ENCODE measurements at regions not wholly inside any gene's neighbourhood (a gene's known extent, or its start where the extent isn't known, plus 50 kb on each side); places are given as distances from the start of the nearest gene placed in this dataset.
"Not testable (repeated sequence)": the region's sequence is repeated elsewhere in the genome, so short reads cannot be mapped to it uniquely, and the experiment has no call there.

DNA sequence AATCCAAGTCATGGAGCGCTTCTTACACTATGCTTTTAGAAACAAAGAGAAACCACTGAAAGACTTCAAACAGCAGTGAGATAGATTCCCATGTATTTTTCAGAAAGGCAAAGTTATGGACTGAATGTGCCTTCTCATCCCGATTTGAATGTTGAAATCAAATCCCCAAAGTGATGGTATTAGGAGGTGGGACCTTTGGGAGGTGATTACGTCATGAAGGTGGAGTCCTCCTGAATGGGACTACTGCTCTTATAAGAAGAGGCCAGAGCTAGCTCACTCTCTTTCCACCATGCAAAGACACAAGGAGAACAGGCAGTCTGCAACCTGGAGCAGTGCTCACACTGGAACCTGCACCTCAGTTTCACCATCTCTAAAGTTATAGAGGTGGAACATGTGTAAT lies 1279.8 kb downstream of the GATA3 start:
- no peak for DNase-seq (ENCODE audit: low spot score, unreplicated experiment)
- H3K4me3 Mint-ChIP-seq (ENCODE audit: low read depth), result no peak overlapping the region
- H3K27me3 Mint-ChIP-seq, result peaks cover 25% of the 10 kb centered on the region
- H3K36me3 Mint-ChIP-seq (ENCODE audit: insufficient read depth), result no peaks in the 10 kb centered on the region
- H3K4me1 Mint-ChIP-seq (ENCODE audit: low read depth), result no peaks in the 10 kb centered on the region
- no peak overlapping the region for H3K27ac Mint-ChIP-seq
- TF ChIP-seq, protein P1, sequence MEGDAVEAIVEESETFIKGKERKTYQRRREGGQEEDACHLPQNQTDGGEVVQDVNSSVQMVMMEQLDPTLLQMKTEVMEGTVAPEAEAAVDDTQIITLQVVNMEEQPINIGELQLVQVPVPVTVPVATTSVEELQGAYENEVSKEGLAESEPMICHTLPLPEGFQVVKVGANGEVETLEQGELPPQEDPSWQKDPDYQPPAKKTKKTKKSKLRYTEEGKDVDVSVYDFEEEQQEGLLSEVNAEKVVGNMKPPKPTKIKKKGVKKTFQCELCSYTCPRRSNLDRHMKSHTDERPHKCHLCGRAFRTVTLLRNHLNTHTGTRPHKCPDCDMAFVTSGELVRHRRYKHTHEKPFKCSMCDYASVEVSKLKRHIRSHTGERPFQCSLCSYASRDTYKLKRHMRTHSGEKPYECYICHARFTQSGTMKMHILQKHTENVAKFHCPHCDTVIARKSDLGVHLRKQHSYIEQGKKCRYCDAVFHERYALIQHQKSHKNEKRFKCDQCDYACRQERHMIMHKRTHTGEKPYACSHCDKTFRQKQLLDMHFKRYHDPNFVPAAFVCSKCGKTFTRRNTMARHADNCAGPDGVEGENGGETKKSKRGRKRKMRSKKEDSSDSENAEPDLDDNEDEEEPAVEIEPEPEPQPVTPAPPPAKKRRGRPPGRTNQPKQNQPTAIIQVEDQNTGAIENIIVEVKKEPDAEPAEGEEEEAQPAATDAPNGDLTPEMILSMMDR (IDR thresholded peaks at IDR 0.05; ENCODE audit: unreplicated experiment), result no peak
- no peaks in the 10 kb centered on the region for H3K9me3 Mint-ChIP-seq (ENCODE audit: low read depth)

DNA sequence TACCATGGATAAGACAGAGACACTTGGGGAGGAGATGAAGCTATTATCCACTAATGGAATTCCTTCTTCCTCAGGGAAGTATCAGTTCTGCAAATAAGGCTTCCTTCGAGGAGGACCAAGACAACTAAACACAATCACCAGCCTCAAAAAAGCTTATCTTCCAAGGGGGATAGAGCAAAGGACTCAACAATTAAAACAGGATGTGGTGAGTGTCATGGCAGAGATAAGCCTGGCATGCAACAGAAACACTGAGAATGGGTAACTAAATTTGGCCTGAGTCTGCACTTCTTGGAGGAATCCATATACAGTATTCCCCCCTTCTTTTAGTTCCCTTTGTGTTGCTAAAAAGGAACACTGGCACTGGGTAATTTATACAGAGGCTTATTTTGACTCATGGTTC lies 1285.2 kb downstream of the GATA3 start:
- no peaks in the 10 kb centered on the region for H3K36me3 Mint-ChIP-seq (ENCODE audit: insufficient read depth)
- H3K9me3 Mint-ChIP-seq (ENCODE audit: low read depth), result no peaks in the 10 kb centered on the region
- TF ChIP-seq, protein P1 (IDR thresholded peaks at IDR 0.05; ENCODE audit: unreplicated experiment), result no peak
- peaks cover 14% of the 10 kb centered on the region for H3K27me3 Mint-ChIP-seq
- no peak overlapping the region for H3K4me3 Mint-ChIP-seq (ENCODE audit: low read depth)
- peaks cover 3% of the 10 kb centered on the region for H3K4me1 Mint-ChIP-seq (ENCODE audit: low read depth)
- H3K27ac Mint-ChIP-seq, result no peak overlapping the region
- no peak for DNase-seq (ENCODE audit: low spot score, unreplicated experiment)

DNA sequence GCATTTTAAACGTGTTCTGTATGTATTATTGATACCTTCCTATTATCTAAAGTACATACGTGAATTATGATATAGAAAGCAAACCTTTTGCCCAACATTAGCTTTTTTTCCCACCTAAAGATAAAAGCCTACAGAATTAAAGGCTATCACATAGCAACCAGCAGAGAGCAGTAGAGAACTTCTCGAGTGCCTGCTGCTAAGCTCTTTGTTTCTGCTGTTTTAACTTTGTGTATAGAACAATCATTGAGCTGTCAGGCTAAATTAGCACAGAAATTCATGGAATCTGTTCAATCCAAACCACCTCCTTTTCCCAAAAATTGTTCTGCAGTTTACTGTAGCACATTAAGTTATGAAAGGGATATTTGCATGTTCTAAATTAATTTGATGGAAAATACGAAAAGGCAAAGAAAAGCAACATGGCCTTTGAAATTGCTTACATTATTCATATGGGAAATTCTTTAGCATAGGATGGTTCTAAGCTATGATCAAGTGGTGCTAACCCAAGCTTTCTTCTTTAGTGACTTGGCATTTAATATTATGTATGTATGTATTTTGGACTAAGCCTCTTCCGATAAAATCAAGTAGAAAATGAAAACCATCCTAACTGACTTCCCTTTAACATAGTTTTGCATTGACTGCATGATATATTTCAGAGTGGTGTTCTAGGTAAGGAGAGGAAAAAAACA lies 1288.5 kb downstream of the GATA3 start:
- peaks cover 3% of the 10 kb centered on the region for H3K4me1 Mint-ChIP-seq (ENCODE audit: low read depth)
- no peaks in the 10 kb centered on the region for H3K36me3 Mint-ChIP-seq (ENCODE audit: insufficient read depth)
- H3K9me3 Mint-ChIP-seq (ENCODE audit: low read depth), result peaks cover 21% of the 10 kb centered on the region
- no peak overlapping the region for H3K4me3 Mint-ChIP-seq (ENCODE audit: low read depth)
- no peak overlapping the region for H3K27ac Mint-ChIP-seq
- no peak for DNase-seq (ENCODE audit: low spot score, unreplicated experiment)
- TF ChIP-seq, protein P1 (IDR thresholded peaks at IDR 0.05; ENCODE audit: unreplicated experiment), result peak; percentile 90
- peaks cover 14% of the 10 kb centered on the region for H3K27me3 Mint-ChIP-seq

DNA sequence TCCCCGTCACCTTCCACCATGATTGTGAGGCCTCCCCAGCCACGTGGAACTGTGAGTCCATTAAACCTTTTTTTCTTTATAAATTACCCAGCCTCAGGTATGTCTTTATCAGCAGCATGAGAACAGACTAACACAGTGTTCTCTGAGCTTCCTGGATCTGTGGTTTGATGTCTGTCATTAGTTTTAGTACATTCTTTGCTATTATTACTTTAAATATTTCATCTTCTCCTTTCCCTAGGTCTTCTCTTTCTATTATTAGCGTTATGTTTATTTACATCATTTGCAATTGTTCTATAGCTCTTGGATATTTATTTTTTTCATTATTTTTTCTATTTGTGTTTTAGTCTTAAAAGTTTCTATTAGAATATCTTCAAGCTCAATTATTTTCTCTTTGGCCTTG lies 1293.4 kb downstream of the GATA3 start:
- not testable (repeated sequence) for DNase-seq (ENCODE audit: low spot score, unreplicated experiment); H3K27ac Mint-ChIP-seq; H3K36me3 Mint-ChIP-seq (ENCODE audit: insufficient read depth); H3K27me3 Mint-ChIP-seq; H3K4me1 Mint-ChIP-seq (ENCODE audit: low read depth); H3K4me3 Mint-ChIP-seq (ENCODE audit: low read depth)
- peaks cover 21% of the 10 kb centered on the region for H3K9me3 Mint-ChIP-seq (ENCODE audit: low read depth)

DNA sequence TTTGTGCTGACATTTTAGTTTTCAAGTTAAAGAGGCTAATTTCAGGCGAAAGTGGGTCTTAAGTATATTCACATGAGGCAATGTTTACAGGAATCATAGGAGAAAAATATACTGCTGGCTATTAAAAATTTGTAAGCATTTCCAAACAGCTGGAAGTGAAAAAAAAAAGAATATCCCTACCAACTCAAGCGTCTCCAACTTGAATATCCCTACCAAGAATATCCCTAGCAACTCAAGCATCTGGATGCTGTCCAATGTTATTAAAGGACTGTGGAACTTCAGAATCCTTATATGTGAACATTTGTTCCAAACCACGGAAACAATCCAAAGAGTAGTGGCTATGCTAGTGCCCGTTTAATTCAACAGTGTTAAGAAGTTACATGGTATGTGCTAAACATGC lies 1303.0 kb downstream of the GATA3 start:
- H3K27me3 Mint-ChIP-seq, result no peaks in the 10 kb centered on the region
- TF ChIP-seq, protein P1 (IDR thresholded peaks at IDR 0.05; ENCODE audit: unreplicated experiment), result no peak
- no peak overlapping the region for H3K4me3 Mint-ChIP-seq (ENCODE audit: low read depth)
- no peaks in the 10 kb centered on the region for H3K36me3 Mint-ChIP-seq (ENCODE audit: insufficient read depth)
- DNase-seq (ENCODE audit: low spot score, unreplicated experiment), result no peak
- no peak overlapping the region for H3K27ac Mint-ChIP-seq
- peaks cover 3% of the 10 kb centered on the region for H3K9me3 Mint-ChIP-seq (ENCODE audit: low read depth)
- no peaks in the 10 kb centered on the region for H3K4me1 Mint-ChIP-seq (ENCODE audit: low read depth)

DNA sequence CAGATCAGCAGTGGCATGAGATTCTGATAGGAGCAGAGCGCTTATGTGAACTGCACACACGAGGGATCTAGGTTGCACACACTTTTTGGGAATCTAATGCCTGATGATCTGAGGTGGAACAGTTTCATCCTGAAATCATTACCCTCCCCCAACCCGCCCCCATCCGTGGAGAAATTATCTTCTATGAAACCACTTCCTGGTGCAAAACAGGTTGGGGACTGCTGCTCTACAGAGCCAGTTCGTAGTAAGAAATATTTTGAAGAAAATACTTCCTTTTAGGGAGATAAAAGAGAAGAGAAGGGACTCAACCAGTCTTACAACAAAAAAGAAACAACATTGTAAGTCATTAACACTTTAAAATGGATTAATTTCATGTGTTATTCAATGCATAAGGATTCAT lies 1308.2 kb downstream of the GATA3 start:
- DNase-seq (ENCODE audit: low spot score, unreplicated experiment), result no peak
- H3K27ac Mint-ChIP-seq, result no peak overlapping the region
- H3K4me3 Mint-ChIP-seq (ENCODE audit: low read depth), result no peak overlapping the region
- TF ChIP-seq, protein P1 (IDR thresholded peaks at IDR 0.05; ENCODE audit: unreplicated experiment), result no peak
- no peaks in the 10 kb centered on the region for H3K4me1 Mint-ChIP-seq (ENCODE audit: low read depth)
- H3K27me3 Mint-ChIP-seq, result peaks cover 2% of the 10 kb centered on the region
- H3K36me3 Mint-ChIP-seq (ENCODE audit: insufficient read depth), result no peaks in the 10 kb centered on the region
- H3K9me3 Mint-ChIP-seq (ENCODE audit: low read depth), result no peaks in the 10 kb centered on the region

All from progenitor cell of endocrine pancreas (in vitro differentiated cells).